HFFc6 (cell line): ENCODE measurements at regions not wholly inside any gene's neighbourhood (a gene's known extent, or its start where the extent isn't known, plus 50 kb on each side); places are given as distances from the start of the nearest gene placed in this dataset.
A peak's percentile ranks its signal among the peaks of the same experiment; 100 is the strongest.

Experiments
- DNase-seq: peaks from one replicate; pipeline ENCODE4 v3.0.0-alpha.2; 2018
- H3K27ac Mint-ChIP-seq: 2 replicates; pipeline ENCODE4 v1.8.0; 2020; ENCODE audit warnings: mild to moderate bottlenecking, mixed read lengths
- H3K27me3 Mint-ChIP-seq: 2 replicates; pipeline ENCODE4 v1.8.0; 2021; ENCODE audit warnings: mild to moderate bottlenecking, moderate library complexity, mixed read lengths; ENCODE audit not compliant: insufficient read depth
- H3K36me3 Mint-ChIP-seq: 2 replicates; pipeline ENCODE4 v1.8.0; 2021; ENCODE audit warnings: low read depth, mixed read lengths
- H3K4me1 Mint-ChIP-seq: 2 replicates; pipeline ENCODE4 v1.8.0; 2020; ENCODE audit warnings: low read depth, mixed read lengths
- H3K4me3 Mint-ChIP-seq: 2 replicates; pipeline ENCODE4 v1.8.0; 2020; ENCODE audit warnings: mild to moderate bottlenecking, moderate library complexity, mixed read lengths
- H3K9me3 Mint-ChIP-seq: 2 replicates; pipeline ENCODE4 v1.8.0; 2020; ENCODE audit warnings: mild to moderate bottlenecking, mixed read lengths
- TF ChIP-seq, protein P1 (sequence below): fragments of 200-600 bp; sonication (generic); IDR thresholded peaks from 2 replicates; pipeline ENCODE4 v1.5.0; 2021; ENCODE audit warnings: antibody characterized with exemption, mild to moderate bottlenecking

DNA sequence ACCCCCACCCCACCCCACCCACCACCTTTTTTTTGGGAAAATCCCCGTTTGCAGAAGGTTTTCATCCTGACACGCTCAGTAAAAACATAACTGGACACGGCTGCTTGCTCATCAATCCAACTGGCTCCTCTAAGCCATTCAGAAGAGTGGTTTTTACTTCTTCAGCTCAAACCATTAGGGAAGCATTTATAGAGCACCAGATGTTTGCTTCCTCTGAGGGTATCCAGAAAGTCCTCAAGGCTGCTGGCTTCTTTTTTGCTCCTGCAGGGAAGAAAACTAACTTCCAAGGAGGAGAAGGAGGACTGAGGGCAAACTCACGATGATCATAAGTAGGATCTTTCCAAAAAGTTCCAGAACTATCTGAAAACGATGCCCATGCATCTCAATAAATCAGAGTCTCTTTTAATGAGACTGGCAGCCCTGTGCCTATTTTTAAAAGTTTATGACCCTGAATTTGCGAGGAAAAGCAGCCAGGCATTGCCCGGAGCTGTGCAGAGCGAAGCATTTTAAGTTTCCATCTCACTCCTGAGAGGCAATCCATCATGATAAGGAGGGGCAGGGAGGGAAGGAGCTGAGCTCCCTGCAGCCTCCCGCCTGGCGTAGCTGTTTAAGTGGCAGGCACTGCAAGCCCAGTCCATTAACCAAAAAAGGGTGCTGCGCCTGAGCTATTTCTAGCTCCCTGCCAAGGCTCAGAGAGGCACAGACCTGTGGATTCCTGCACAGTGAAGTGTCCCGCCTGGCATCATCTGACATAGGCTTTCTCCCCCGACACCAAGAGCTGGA lies 146.3 kb upstream of the FOXF1 start:
- Mint-ChIP-seq H3K4me3 (no peak overlapping the region), H3K9me3 (no peaks in the 10 kb centered on the region), H3K27ac (peak overlapping the region; percentile 89), H3K36me3 (no peaks in the 10 kb centered on the region), H3K27me3 (peaks cover 1% of the 10 kb centered on the region; the same call in 1 of the 2 replicates), H3K4me1 (peaks cover 64% of the 10 kb centered on the region)
- TF ChIP-seq, protein P1, sequence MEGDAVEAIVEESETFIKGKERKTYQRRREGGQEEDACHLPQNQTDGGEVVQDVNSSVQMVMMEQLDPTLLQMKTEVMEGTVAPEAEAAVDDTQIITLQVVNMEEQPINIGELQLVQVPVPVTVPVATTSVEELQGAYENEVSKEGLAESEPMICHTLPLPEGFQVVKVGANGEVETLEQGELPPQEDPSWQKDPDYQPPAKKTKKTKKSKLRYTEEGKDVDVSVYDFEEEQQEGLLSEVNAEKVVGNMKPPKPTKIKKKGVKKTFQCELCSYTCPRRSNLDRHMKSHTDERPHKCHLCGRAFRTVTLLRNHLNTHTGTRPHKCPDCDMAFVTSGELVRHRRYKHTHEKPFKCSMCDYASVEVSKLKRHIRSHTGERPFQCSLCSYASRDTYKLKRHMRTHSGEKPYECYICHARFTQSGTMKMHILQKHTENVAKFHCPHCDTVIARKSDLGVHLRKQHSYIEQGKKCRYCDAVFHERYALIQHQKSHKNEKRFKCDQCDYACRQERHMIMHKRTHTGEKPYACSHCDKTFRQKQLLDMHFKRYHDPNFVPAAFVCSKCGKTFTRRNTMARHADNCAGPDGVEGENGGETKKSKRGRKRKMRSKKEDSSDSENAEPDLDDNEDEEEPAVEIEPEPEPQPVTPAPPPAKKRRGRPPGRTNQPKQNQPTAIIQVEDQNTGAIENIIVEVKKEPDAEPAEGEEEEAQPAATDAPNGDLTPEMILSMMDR, result no peak
- DNase-seq, result no peak

GRCh38 chr16:86364653-86365380 lies 145.5 kb upstream of the FOXF1 start:
- H3K9me3 Mint-ChIP-seq, result no peaks in the 10 kb centered on the region
- H3K4me3 Mint-ChIP-seq, result no peak overlapping the region
- H3K27me3 Mint-ChIP-seq, result peaks cover under 1% of the 10 kb centered on the region; the same call in 1 of the 2 replicates
- peak overlapping the region; percentile 12; the same call in 1 of the 2 replicates for H3K27ac Mint-ChIP-seq
- no peaks in the 10 kb centered on the region for H3K36me3 Mint-ChIP-seq
- TF ChIP-seq, protein P1, result no peak
- DNase-seq, result no peak
- H3K4me1 Mint-ChIP-seq, result peaks cover 70% of the 10 kb centered on the region

DNA sequence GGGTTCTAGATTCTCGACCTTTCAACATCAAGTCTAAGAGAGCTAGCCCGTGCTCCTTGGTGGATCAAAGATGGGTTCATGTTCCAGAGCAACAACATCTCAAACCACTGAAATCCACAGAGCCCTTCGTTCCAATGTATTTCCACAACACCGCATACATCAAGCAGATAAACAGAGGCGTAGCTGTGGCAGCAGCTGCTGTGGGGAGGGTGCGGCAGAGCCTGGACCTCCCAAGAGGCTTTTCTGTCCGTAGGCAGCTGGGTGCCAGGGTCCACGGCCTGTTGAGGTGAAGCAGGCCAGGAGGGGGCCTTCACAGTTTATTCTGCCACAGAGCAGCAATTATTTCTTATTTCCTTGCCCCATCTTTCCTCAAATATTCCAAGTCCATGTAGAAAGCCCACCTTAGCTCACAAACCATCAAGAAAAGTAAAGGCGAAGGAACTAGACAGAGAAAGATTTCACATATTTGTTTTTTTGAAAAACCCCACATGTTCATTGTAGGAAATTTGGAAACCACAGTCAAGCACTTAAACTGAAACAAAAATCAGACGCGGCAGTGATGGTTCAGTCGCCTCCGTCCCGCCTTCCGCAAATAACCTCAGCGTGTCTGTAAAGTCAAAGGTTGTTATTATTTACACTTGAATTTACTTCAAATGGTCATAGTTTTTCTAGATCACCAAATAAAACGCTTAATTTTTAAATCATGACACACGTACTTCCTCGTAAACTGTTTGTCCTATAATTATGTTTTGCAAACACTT lies 144.6 kb upstream of the FOXF1 start:
- H3K4me1 Mint-ChIP-seq, result peaks cover 75% of the 10 kb centered on the region
- no peaks in the 10 kb centered on the region for H3K9me3 Mint-ChIP-seq
- no peak overlapping the region for H3K4me3 Mint-ChIP-seq
- DNase-seq, result no peak
- no peaks in the 10 kb centered on the region; the same call in 1 of the 2 replicates for H3K27me3 Mint-ChIP-seq
- H3K27ac Mint-ChIP-seq, result no peak overlapping the region
- no peaks in the 10 kb centered on the region for H3K36me3 Mint-ChIP-seq
- TF ChIP-seq, protein P1, result no peak

GRCh38 chr16:86366481-86366880 lies 143.8 kb upstream of the FOXF1 start:
- TF ChIP-seq, protein P1, result no peak
- peaks cover 74% of the 10 kb centered on the region for H3K4me1 Mint-ChIP-seq
- H3K27me3 Mint-ChIP-seq, result no peaks in the 10 kb centered on the region; the same call in 1 of the 2 replicates
- H3K9me3 Mint-ChIP-seq, result no peaks in the 10 kb centered on the region
- H3K4me3 Mint-ChIP-seq, result no peak overlapping the region
- no peak for DNase-seq
- no peak overlapping the region for H3K27ac Mint-ChIP-seq
- H3K36me3 Mint-ChIP-seq, result no peaks in the 10 kb centered on the region

DNA sequence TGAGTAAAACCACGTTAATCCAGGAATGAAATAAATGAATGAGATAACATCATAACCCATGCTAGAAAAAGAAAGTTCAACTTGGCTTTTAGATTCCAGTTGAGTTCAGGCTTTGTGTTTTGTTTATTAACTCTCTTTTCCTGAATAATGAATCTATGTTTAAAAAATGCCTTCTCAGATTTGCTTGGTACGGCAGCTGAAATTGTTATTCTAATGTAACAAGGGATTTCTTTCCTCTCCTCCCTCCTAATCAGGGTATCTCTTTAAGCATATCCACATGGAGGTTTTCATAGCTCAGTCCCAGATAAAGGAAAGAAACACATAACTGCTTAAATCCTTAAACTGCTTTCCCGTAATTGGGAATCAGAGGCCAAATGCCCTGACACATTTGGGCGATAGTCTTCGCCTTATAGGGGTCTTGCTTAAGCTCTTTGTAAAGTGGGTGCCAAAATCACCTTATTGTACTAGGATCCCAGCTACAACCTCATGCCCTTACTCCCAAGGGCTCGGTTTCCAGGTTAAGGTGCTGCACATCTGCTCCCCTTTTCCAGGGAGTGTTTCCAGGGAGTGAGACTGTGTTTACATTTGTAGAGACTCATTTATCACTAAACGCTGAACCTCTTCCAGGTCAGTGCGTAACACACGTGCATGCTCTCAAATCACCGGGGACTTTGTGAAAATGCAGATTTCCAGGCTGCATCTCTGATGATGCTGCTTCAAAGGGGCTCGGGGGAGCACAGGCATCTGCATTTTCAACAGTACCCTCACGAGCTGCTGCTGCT lies 142.8 kb upstream of the FOXF1 start:
- Mint-ChIP-seq H3K4me3 (no peak overlapping the region), H3K27me3 (peaks cover 2% of the 10 kb centered on the region), H3K4me1 (peaks cover 64% of the 10 kb centered on the region), H3K9me3 (no peaks in the 10 kb centered on the region), H3K27ac (no peak overlapping the region), H3K36me3 (no peaks in the 10 kb centered on the region)
- no peak for DNase-seq
- TF ChIP-seq, protein P1, result no peak
